GM23338 (cell line): ENCODE measurements at regions not wholly inside any gene's neighbourhood (a gene's known extent, or its start where the extent isn't known, plus 50 kb on each side); places are given as distances from the start of the nearest gene placed in this dataset.

ENCODE experiments used
- ATAC-seq: fragments of 200-7000 bp; cut with Tn5 transposase; 3 replicates; pipeline ENCODE4 v1.9.1; 2020
- DNase-seq: peaks from one replicate; pipeline ENCODE4 v3.0.0-alpha.2; 2015; ENCODE audit warnings: low spot score
- H2AFZ ChIP-seq: fragments of 200-600 bp; sonication (generic); 2 replicates; pipeline ENCODE4 v1.8.0; 2016; ENCODE audit warnings: antibody characterized with exemption, mild to moderate bottlenecking, moderate library complexity
- H3F3A ChIP-seq: fragments of 200-600 bp; sonication (generic); replicated peaks from 2 replicates; pipeline ENCODE4 v1.8.0; 2017; ENCODE audit warnings: antibody characterized with exemption, mixed run types, low read depth
- H3K27ac ChIP-seq: fragments of 200-600 bp; sonication (generic); 2 replicates; pipeline ENCODE4 v1.6.1; 2016; ENCODE audit warnings: low read depth
- H3K27me3 ChIP-seq: fragments of 200-600 bp; sonication (generic); 2 replicates; pipeline ENCODE4 v1.8.0; 2016; ENCODE audit warnings: mild to moderate bottlenecking, mixed run types, moderate library complexity; ENCODE audit not compliant: insufficient read depth
- H3K36me3 ChIP-seq: fragments of 200-600 bp; sonication (generic); 2 replicates; pipeline ENCODE4 v1.8.0; 2016; ENCODE audit warnings: mild to moderate bottlenecking; ENCODE audit not compliant: insufficient read depth
- H3K4me1 ChIP-seq: fragments of 200-600 bp; sonication (generic); 2 replicates; pipeline ENCODE4 v1.8.0; 2016; ENCODE audit warnings: mild to moderate bottlenecking, moderate library complexity; ENCODE audit not compliant: insufficient read depth
- H3K4me2 ChIP-seq: fragments of 200-600 bp; sonication (generic); 2 replicates; pipeline ENCODE4 v1.7.1; 2017; ENCODE audit warnings: mixed run types
- H3K4me3 ChIP-seq: fragments of 200-600 bp; sonication (generic); 2 replicates; pipeline ENCODE4 v1.6.1; 2016; ENCODE audit warnings: mixed run types
- H3K79me2 ChIP-seq: fragments of 200-600 bp; sonication (generic); replicated peaks from 2 replicates; pipeline ENCODE4 v1.8.0; 2017; ENCODE audit warnings: mild to moderate bottlenecking; ENCODE audit not compliant: insufficient read depth
- H3K9me2 ChIP-seq: fragments of 200-600 bp; sonication (generic); 2 replicates; pipeline ENCODE4 v1.8.0; 2017; ENCODE audit not compliant: insufficient read depth
- H4K20me1 ChIP-seq: fragments of 200-600 bp; sonication (generic); replicated peaks from 2 replicates; pipeline ENCODE4 v1.8.0; 2017; ENCODE audit warnings: mild to moderate bottlenecking; ENCODE audit not compliant: insufficient read depth
- H3K27ac Mint-ChIP-seq: 2 replicates; pipeline ENCODE4 v1.8.0; 2020; ENCODE audit warnings: inconsistent platforms, mild to moderate bottlenecking, moderate library complexity, mixed read lengths
- H3K27me3 Mint-ChIP-seq: 3 replicates; pipeline ENCODE4 v1.8.0; 2022; ENCODE audit warnings: low read depth, mild to moderate bottlenecking, moderate library complexity, mixed read lengths, inconsistent platforms; ENCODE audit not compliant: insufficient read depth, poor library complexity
- H3K36me3 Mint-ChIP-seq: 3 replicates; pipeline ENCODE4 v1.8.0; 2021; ENCODE audit warnings: low read depth, mild to moderate bottlenecking, inconsistent platforms, moderate library complexity, mixed read lengths
- H3K4me1 Mint-ChIP-seq: 3 replicates; pipeline ENCODE4 v1.8.0; 2020; ENCODE audit warnings: mild to moderate bottlenecking, inconsistent platforms, mixed read lengths
- H3K4me3 Mint-ChIP-seq: 3 replicates; pipeline ENCODE4 v1.8.0; 2021; ENCODE audit warnings: moderate library complexity, mild to moderate bottlenecking, inconsistent platforms, mixed read lengths
- H3K9me3 Mint-ChIP-seq: 3 replicates; pipeline ENCODE4 v1.8.0; 2020; ENCODE audit warnings: moderate library complexity, mild to moderate bottlenecking, inconsistent platforms, mixed read lengths
- CREB1 ChIP-seq: fragments of 250-450 bp; sonication (Bioruptor Pico); IDR thresholded peaks from 2 replicates; pipeline ENCODE4 v1.5.0; 2020; ENCODE audit warnings: low read depth, mild to moderate bottlenecking, moderate library complexity
- EZH2 ChIP-seq: fragments of 200-600 bp; sonication (generic); IDR thresholded peaks from one replicate; pipeline ENCODE4 v1.8.0; 2017; ENCODE audit warnings: antibody characterized with exemption, mild to moderate bottlenecking, low read depth; ENCODE audit not compliant: unreplicated experiment
- EZH2phosphoT487 ChIP-seq: fragments of 200-600 bp; sonication (generic); IDR thresholded peaks from one replicate; pipeline ENCODE4 v1.8.1; 2018; ENCODE audit warnings: antibody characterized with exemption; ENCODE audit not compliant: unreplicated experiment
- JUNB ChIP-seq: IDR thresholded peaks from one replicate; pipeline ENCODE4 v1.6.1; 2016; ENCODE audit warnings: antibody characterized with exemption; ENCODE audit not compliant: unreplicated experiment
- NANOG ChIP-seq: IDR thresholded peaks from 2 replicates; pipeline ENCODE4 v1.6.1; 2016; ENCODE audit warnings: antibody characterized with exemption, borderline replicate concordance
- POLR2AphosphoS5 ChIP-seq: IDR thresholded peaks from 2 replicates; pipeline ENCODE4 v1.6.1; 2016; ENCODE audit warnings: antibody characterized with exemption, low read depth
- STAT1 ChIP-seq: IDR thresholded peaks from one replicate; pipeline ENCODE4 v1.6.1; 2016; ENCODE audit warnings: antibody characterized with exemption; ENCODE audit not compliant: unreplicated experiment
- ZNF114 ChIP-seq: fragments of 250-450 bp; sonication (Bioruptor Pico); IDR thresholded peaks from 2 replicates; pipeline ENCODE4 v1.5.0; 2020; ENCODE audit warnings: mild to moderate bottlenecking, moderate library complexity
- ZNF331 ChIP-seq: fragments of 250-450 bp; sonication (Bioruptor Pico); IDR thresholded peaks from 2 replicates; pipeline ENCODE4 v1.5.0; 2020; ENCODE audit warnings: low read depth, mild to moderate bottlenecking, moderate library complexity
- TF ChIP-seq, protein P1 (sequence below): IDR thresholded peaks from 2 replicates; pipeline ENCODE4 v1.6.1; 2016; ENCODE audit warnings: antibody characterized with exemption
- TF ChIP-seq, protein P2 (sequence below): fragments of 250-450 bp; sonication (Bioruptor Pico); IDR thresholded peaks from 2 replicates; pipeline ENCODE4 v1.5.0; 2020; ENCODE audit warnings: mild to moderate bottlenecking, moderate library complexity
- TF ChIP-seq, protein P3 (sequence below), 2 experiments: fragments of 200-600 bp in 1 of 2; sonication (generic) in 1 of 2; conservative IDR thresholded peaks; 2 replicates each; pipeline versions ENCODE4 v1.5.1 to v1.6.1; 2016 to 2017; ENCODE audit warnings: antibody characterized with exemption in 2 of 2, low read depth in 2 of 2, mild to moderate bottlenecking in 2 of 2, moderate library complexity in 1 of 2
- TF ChIP-seq, protein P4 (sequence below): IDR thresholded peaks from one replicate; pipeline ENCODE4 v1.6.1; 2018; ENCODE audit warnings: antibody characterized with exemption; ENCODE audit not compliant: unreplicated experiment

DNA sequence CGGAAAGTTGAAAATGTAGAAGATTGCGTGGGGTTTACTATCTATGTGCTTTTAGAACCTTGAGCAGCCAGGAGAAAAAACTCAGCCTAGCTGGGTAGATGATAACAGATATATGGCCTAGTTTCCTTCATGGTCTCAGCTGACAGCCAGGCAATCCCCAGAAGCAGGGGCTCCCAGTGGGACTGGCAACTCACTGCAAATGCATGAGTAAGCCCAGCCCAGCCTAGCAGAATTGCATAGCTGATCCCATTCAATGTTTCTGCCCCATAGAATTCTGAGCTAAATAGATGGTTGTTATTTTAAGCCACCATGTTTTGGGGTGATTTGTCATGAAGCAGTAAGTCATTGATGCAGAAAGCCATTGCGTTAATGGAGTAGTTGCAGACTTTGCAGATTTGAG lies 108.5 kb downstream of the ERCC5 start:
- no peak for ATAC-seq
- no peaks in the 10 kb centered on the region for H3K27me3 Mint-ChIP-seq
- H3K4me1 Mint-ChIP-seq = no peaks in the 10 kb centered on the region
- Histone ChIP-seq H3F3A (no peaks in the 10 kb centered on the region), H3K36me3 (no peaks in the 10 kb centered on the region), H3K27ac (no peak overlapping the region), H4K20me1 (no peaks in the 10 kb centered on the region), H2AFZ (no peak overlapping the region), H3K27me3 (no peaks in the 10 kb centered on the region), H3K9me2 (no peaks in the 10 kb centered on the region), H3K79me2 (no peaks in the 10 kb centered on the region), H3K4me1 (no peaks in the 10 kb centered on the region), H3K4me3 (no peak overlapping the region), H3K4me2 (no peak overlapping the region)
- no peak overlapping the region for H3K27ac Mint-ChIP-seq
- no peaks in the 10 kb centered on the region for H3K36me3 Mint-ChIP-seq
- no peaks in the 10 kb centered on the region for H3K9me3 Mint-ChIP-seq
- TF ChIP-seq, protein P1, sequence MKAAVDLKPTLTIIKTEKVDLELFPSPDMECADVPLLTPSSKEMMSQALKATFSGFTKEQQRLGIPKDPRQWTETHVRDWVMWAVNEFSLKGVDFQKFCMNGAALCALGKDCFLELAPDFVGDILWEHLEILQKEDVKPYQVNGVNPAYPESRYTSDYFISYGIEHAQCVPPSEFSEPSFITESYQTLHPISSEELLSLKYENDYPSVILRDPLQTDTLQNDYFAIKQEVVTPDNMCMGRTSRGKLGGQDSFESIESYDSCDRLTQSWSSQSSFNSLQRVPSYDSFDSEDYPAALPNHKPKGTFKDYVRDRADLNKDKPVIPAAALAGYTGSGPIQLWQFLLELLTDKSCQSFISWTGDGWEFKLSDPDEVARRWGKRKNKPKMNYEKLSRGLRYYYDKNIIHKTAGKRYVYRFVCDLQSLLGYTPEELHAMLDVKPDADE = no peak
- no peak for TF ChIP-seq EZH2
- no peak for TF ChIP-seq NANOG
- TF ChIP-seq, protein P2, sequence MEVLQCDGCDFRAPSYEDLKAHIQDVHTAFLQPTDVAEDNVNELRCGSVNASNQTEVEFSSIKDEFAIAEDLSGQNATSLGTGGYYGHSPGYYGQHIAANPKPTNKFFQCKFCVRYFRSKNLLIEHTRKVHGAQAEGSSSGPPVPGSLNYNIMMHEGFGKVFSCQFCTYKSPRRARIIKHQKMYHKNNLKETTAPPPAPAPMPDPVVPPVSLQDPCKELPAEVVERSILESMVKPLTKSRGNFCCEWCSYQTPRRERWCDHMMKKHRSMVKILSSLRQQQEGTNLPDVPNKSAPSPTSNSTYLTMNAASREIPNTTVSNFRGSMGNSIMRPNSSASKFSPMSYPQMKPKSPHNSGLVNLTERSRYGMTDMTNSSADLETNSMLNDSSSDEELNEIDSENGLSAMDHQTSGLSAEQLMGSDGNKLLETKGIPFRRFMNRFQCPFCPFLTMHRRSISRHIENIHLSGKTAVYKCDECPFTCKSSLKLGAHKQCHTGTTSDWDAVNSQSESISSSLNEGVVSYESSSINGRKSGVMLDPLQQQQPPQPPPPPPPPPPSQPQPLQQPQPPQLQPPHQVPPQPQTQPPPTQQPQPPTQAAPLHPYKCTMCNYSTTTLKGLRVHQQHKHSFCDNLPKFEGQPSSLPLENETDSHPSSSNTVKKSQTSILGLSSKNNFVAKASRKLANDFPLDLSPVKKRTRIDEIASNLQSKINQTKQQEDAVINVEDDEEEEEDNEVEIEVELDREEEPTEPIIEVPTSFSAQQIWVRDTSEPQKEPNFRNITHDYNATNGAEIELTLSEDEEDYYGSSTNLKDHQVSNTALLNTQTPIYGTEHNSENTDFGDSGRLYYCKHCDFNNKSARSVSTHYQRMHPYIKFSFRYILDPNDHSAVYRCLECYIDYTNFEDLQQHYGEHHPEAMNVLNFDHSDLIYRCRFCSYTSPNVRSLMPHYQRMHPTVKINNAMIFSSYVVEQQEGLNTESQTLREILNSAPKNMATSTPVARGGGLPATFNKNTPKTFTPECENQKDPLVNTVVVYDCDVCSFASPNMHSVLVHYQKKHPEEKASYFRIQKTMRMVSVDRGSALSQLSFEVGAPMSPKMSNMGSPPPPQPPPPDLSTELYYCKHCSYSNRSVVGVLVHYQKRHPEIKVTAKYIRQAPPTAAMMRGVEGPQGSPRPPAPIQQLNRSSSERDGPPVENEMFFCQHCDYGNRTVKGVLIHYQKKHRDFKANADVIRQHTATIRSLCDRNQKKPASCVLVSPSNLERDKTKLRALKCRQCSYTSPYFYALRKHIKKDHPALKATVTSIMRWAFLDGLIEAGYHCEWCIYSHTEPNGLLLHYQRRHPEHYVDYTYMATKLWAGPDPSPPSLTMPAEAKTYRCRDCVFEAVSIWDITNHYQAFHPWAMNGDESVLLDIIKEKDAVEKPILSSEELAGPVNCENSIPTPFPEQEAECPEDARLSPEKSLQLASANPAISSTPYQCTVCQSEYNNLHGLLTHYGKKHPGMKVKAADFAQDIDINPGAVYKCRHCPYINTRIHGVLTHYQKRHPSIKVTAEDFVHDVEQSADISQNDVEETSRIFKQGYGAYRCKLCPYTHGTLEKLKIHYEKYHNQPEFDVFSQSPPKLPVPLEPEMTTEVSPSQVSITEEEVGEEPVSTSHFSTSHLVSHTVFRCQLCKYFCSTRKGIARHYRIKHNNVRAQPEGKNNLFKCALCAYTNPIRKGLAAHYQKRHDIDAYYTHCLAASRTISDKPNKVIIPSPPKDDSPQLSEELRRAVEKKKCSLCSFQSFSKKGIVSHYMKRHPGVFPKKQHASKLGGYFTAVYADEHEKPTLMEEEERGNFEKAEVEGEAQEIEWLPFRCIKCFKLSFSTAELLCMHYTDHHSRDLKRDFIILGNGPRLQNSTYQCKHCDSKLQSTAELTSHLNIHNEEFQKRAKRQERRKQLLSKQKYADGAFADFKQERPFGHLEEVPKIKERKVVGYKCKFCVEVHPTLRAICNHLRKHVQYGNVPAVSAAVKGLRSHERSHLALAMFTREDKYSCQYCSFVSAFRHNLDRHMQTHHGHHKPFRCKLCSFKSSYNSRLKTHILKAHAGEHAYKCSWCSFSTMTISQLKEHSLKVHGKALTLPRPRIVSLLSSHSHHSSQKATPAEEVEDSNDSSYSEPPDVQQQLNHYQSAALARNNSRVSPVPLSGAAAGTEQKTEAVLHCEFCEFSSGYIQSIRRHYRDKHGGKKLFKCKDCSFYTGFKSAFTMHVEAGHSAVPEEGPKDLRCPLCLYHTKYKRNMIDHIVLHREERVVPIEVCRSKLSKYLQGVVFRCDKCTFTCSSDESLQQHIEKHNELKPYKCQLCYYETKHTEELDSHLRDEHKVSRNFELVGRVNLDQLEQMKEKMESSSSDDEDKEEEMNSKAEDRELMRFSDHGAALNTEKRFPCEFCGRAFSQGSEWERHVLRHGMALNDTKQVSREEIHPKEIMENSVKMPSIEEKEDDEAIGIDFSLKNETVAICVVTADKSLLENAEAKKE (CRISPR knock-in tag) = no peak
- no peak for TF ChIP-seq ZNF114 (CRISPR knock-in tag)
- TF ChIP-seq EZH2phosphoT487 = no peak
- TF ChIP-seq, protein P3, sequence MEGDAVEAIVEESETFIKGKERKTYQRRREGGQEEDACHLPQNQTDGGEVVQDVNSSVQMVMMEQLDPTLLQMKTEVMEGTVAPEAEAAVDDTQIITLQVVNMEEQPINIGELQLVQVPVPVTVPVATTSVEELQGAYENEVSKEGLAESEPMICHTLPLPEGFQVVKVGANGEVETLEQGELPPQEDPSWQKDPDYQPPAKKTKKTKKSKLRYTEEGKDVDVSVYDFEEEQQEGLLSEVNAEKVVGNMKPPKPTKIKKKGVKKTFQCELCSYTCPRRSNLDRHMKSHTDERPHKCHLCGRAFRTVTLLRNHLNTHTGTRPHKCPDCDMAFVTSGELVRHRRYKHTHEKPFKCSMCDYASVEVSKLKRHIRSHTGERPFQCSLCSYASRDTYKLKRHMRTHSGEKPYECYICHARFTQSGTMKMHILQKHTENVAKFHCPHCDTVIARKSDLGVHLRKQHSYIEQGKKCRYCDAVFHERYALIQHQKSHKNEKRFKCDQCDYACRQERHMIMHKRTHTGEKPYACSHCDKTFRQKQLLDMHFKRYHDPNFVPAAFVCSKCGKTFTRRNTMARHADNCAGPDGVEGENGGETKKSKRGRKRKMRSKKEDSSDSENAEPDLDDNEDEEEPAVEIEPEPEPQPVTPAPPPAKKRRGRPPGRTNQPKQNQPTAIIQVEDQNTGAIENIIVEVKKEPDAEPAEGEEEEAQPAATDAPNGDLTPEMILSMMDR (conservative IDR thresholded peaks at IDR 0.05; ENCODE audit: low read depth in 2 of 2) = no peak
- no peak for TF ChIP-seq POLR2AphosphoS5
- no peak for TF ChIP-seq JUNB
- TF ChIP-seq ZNF331 (CRISPR knock-in tag) = no peak
- TF ChIP-seq CREB1 (CRISPR knock-in tag) = no peak
- TF ChIP-seq STAT1 = no peak
- TF ChIP-seq, protein P4, sequence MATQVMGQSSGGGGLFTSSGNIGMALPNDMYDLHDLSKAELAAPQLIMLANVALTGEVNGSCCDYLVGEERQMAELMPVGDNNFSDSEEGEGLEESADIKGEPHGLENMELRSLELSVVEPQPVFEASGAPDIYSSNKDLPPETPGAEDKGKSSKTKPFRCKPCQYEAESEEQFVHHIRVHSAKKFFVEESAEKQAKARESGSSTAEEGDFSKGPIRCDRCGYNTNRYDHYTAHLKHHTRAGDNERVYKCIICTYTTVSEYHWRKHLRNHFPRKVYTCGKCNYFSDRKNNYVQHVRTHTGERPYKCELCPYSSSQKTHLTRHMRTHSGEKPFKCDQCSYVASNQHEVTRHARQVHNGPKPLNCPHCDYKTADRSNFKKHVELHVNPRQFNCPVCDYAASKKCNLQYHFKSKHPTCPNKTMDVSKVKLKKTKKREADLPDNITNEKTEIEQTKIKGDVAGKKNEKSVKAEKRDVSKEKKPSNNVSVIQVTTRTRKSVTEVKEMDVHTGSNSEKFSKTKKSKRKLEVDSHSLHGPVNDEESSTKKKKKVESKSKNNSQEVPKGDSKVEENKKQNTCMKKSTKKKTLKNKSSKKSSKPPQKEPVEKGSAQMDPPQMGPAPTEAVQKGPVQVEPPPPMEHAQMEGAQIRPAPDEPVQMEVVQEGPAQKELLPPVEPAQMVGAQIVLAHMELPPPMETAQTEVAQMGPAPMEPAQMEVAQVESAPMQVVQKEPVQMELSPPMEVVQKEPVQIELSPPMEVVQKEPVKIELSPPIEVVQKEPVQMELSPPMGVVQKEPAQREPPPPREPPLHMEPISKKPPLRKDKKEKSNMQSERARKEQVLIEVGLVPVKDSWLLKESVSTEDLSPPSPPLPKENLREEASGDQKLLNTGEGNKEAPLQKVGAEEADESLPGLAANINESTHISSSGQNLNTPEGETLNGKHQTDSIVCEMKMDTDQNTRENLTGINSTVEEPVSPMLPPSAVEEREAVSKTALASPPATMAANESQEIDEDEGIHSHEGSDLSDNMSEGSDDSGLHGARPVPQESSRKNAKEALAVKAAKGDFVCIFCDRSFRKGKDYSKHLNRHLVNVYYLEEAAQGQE = no peak
- H3K4me3 Mint-ChIP-seq = no peak overlapping the region
- DNase-seq = no peak
